GM04503 (cell line): ENCODE measurements at regions not wholly inside any gene's neighbourhood (a gene's known extent, or its start where the extent isn't known, plus 50 kb on each side); places are given as distances from the start of the nearest gene placed in this dataset.

Experiments
- DNase-seq: peaks from one replicate; pipeline ENCODE4 v3.0.0-alpha.2; 2012; ENCODE audit warnings: low read depth

- DNase-seq = no peak
These were observed 54.7 kb upstream of the GATA6 start for GRCh38 chr18:22114526-22115321.

- no peak for DNase-seq
These were observed 53.8 kb upstream of the GATA6 start for GRCh38 chr18:22115573-22115972.
